ENCODE measurements at regions not wholly inside any gene's neighbourhood (a gene's known extent, or its start where the extent isn't known, plus 50 kb on each side); places are given as distances from the start of the nearest gene placed in this dataset.

- TF ChIP-seq, protein P1, sequence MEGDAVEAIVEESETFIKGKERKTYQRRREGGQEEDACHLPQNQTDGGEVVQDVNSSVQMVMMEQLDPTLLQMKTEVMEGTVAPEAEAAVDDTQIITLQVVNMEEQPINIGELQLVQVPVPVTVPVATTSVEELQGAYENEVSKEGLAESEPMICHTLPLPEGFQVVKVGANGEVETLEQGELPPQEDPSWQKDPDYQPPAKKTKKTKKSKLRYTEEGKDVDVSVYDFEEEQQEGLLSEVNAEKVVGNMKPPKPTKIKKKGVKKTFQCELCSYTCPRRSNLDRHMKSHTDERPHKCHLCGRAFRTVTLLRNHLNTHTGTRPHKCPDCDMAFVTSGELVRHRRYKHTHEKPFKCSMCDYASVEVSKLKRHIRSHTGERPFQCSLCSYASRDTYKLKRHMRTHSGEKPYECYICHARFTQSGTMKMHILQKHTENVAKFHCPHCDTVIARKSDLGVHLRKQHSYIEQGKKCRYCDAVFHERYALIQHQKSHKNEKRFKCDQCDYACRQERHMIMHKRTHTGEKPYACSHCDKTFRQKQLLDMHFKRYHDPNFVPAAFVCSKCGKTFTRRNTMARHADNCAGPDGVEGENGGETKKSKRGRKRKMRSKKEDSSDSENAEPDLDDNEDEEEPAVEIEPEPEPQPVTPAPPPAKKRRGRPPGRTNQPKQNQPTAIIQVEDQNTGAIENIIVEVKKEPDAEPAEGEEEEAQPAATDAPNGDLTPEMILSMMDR (IDR thresholded peaks at IDR 0.05; ENCODE audit: borderline replicate concordance, insufficient read depth, low read depth, low read length), result no peak
- no peak overlapping the region for H3K4me3 ChIP-seq (ENCODE audit: low read depth, low read length)
Measured at GRCh38 chr16:62391940-62392339, 355.7 kb upstream of the CDH8 start.

GRCh38 chr16:62391134-62391533 lies 354.9 kb upstream of the CDH8 start:
- H3K4me3 ChIP-seq (ENCODE audit: low read depth, low read length), result no peak overlapping the region
- TF ChIP-seq, protein P1 (IDR thresholded peaks at IDR 0.05; ENCODE audit: borderline replicate concordance, insufficient read depth, low read depth, low read length), result no peak

- no peak overlapping the region for H3K4me3 ChIP-seq (ENCODE audit: low read depth, low read length)
- TF ChIP-seq, protein P1 (IDR thresholded peaks at IDR 0.05; ENCODE audit: borderline replicate concordance, insufficient read depth, low read depth, low read length), result no peak
Measured at GRCh38 chr16:62390214-62390613, 354.0 kb upstream of the CDH8 start.

DNA sequence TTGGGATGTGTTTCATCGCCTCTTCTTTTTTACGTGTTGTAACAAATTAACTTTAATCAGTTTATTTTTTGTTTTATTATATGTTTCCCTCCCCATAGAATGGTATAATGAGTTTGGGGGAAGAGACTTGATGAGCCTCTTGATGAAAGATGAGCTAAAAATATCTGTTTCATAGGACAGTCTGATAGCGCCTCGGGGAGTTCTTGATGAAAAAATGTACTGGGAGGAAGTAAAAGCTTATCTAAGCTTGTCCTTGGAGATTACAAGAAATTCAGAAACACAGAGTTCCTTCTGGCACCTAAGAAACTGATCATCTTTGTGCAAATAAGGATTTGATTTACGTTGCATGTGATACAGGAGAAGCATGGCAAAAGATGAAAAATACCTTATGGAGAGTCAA lies 350.2 kb upstream of the CDH8 start:
- TF ChIP-seq, protein P1 (IDR thresholded peaks at IDR 0.05; ENCODE audit: borderline replicate concordance, insufficient read depth, low read depth, low read length), result no peak

DNA sequence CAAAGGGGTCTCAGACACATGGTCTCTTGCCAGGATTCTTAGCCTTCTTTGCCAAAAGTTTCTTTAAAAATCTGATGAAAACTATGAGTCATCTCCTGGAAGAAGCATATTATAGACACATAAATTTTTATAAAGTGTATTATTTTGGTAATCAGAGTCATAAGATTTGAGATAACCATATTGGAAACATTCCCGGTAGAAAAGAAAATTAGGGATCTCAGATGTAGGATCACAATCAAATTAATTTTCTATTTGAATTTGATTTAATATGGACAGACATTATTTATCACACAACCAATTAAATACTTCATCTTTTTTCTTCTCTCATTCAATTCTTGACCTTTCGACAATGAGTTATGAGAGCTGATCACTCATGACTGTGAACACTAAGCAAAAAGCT lies 347.7 kb upstream of the CDH8 start:
- TF ChIP-seq, protein P1 (IDR thresholded peaks at IDR 0.05; ENCODE audit: borderline replicate concordance, insufficient read depth, low read depth, low read length), result no peak
- H3K4me3 ChIP-seq (ENCODE audit: low read depth, low read length), result no peak overlapping the region

More for the DNA sequence above, 350.2 kb upstream of the CDH8 start:
- H3K4me3 ChIP-seq (ENCODE audit: low read depth, low read length), result no peak overlapping the region

DNA sequence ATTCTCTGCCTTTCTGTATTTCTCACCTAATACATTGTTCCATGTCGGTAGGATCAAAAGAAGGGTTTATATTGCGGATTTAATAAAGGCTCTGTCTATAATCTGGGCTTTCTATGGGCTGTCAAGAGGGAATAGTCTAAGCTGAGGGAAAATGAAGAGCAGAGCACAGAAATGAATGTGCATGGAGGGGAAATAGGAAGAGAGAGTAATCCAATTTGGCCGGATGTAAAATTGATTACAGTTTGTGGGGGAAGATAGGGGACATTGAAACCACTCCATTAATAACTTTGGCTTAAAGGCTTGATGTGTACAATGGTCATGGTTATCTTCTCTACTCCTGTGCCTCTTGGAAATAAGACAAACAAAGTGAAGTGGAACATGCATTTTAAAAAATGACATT lies 334.2 kb upstream of the CDH8 start:
- TF ChIP-seq, protein P1 (IDR thresholded peaks at IDR 0.05; ENCODE audit: borderline replicate concordance, insufficient read depth, low read depth, low read length), result no peak
- no peak overlapping the region for H3K4me3 ChIP-seq (ENCODE audit: low read depth, low read length)

DNA sequence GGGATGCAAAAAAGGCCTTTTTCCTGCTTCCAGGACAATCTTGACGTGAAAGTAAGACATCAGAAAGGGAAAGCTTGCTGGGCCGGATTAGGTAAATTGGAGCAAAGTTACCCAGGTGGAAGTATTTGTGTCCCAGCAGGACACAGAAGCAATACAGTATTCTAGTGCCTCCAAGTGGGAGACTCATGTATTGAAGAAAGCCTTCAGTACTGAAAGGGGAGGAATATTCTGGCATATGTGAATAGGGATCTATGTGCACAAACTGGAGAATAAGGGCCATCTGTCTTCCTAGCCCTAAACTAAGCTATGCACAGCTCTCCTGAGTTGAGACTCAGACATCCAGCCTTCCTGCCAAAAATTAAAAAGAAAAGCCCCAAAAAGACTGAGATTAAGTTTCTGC lies 327.3 kb upstream of the CDH8 start:
- H3K4me3 ChIP-seq (ENCODE audit: low read depth, low read length), result no peak overlapping the region
- TF ChIP-seq, protein P1 (IDR thresholded peaks at IDR 0.05; ENCODE audit: borderline replicate concordance, insufficient read depth, low read depth, low read length), result no peak

All from GM12875 (cell line).